GM12878 (cell line): ENCODE measurements at regions not wholly inside any gene's neighbourhood (a gene's known extent, or its start where the extent isn't known, plus 50 kb on each side); places are given as distances from the start of the nearest gene placed in this dataset.

Experiments used
- ATAC-seq: fragments of 200-7000 bp; cut with Tn5 transposase; 3 replicates; pipeline ENCODE4 v1.9.1; 2020; ENCODE audit warnings: mild to moderate bottlenecking, moderate library complexity
- BruUV-seq: library from RNA; stranded (reverse); fragments of 400-500 nt; replicated peaks from 2 replicates; lab custom pipeline; 2021; lab: Mats Ljungman, UMichigan
- CTCF ChIA-PET: fragments of 300-600 bp; sonication (Branson Sonifier 250); formaldehyde crosslinking; extraction: SDS; loops from one replicate; lab custom pipeline; 2021; ENCODE audit warnings: inconsistent platforms; lab: Yijun Ruan, JAX
- POLR2A ChIA-PET: fragments of 350-600 bp; formaldehyde crosslinking; extraction: SDS; loops from one replicate; lab custom pipeline; 2021; ENCODE audit warnings: inconsistent platforms; lab: Charles Lee
- RAD21 ChIA-PET: fragments of 300-600 bp; sonication (Branson Sonifier 250); formaldehyde crosslinking; loops from one replicate; lab custom pipeline; 2023; ENCODE audit warnings: antibody characterized with exemption; ENCODE audit not compliant: unreplicated experiment; lab: Charles Lee
- SMC1A ChIA-PET: fragments of 300-600 bp; sonication (Branson Sonifier 250); formaldehyde crosslinking; loops from one replicate; lab custom pipeline; 2023; ENCODE audit not compliant: unreplicated experiment, uncharacterized antibody; lab: Charles Lee
- DNase-seq: peaks from one replicate; pipeline ENCODE4 v3.0.0-alpha.2; 2011; ENCODE audit warnings: low read depth, low spot score
- FAIRE-seq: peaks from 3 replicates; lab custom pipeline; 2011; peaks lifted over from hg19 to GRCh38; lab: Jason Lieb, UNC
- H2AFZ ChIP-seq: 2 replicates; pipeline ENCODE4 v1.6.0; 2011; ENCODE audit warnings: low read depth, low read length, control low read depth; ENCODE audit not compliant: control insufficient read depth
- H3K27ac ChIP-seq: 2 replicates; pipeline ENCODE4 v1.5.1; 2011; ENCODE audit warnings: control low read depth; ENCODE audit not compliant: control insufficient read depth, insufficient read depth
- H3K27me3 ChIP-seq, 2 experiments: replicated peaks in 1 of 2; 2 replicates each; pipeline versions ENCODE4 v1.6.0 to v1.6.1; 2011; ENCODE audit warnings: low read length in 1 of 2; ENCODE audit not compliant: control insufficient read depth in 2 of 2, insufficient read depth in 2 of 2
- H3K36me3 ChIP-seq, 2 experiments: 2 replicates each; pipeline ENCODE4 v1.5.1; 2011; ENCODE audit warnings: low read length in 1 of 2; ENCODE audit not compliant: control insufficient read depth in 2 of 2, insufficient read depth in 2 of 2
- H3K4me1 ChIP-seq: 2 replicates; pipeline ENCODE4 v1.6.1; 2011; ENCODE audit warnings: mild to moderate bottlenecking, low read length, moderate library complexity, mixed read lengths; ENCODE audit not compliant: control insufficient read depth, insufficient read depth
- H3K4me2 ChIP-seq: 2 replicates; pipeline ENCODE4 v1.6.0; 2011; ENCODE audit warnings: control low read depth; ENCODE audit not compliant: control insufficient read depth, insufficient read depth
- H3K4me3 ChIP-seq: fragments of 200-600 bp; sonication (generic); 2 replicates; pipeline ENCODE4 v1.5.1; 2016
- H3K79me2 ChIP-seq: 2 replicates; pipeline ENCODE4 v1.6.0; 2011; ENCODE audit warnings: low read length; ENCODE audit not compliant: control insufficient read depth, insufficient read depth
- H3K9ac ChIP-seq: 2 replicates; pipeline ENCODE4 v1.8.0; 2011; ENCODE audit warnings: low read length, control low read depth, mixed read lengths; ENCODE audit not compliant: control insufficient read depth, insufficient read depth
- H3K9me3 ChIP-seq: replicated peaks from 3 replicates; pipeline ENCODE4 v1.5.1; 2011; ENCODE audit warnings: mild to moderate bottlenecking, low read length; ENCODE audit not compliant: control insufficient read depth, insufficient read depth
- H4K20me1 ChIP-seq: 2 replicates; pipeline ENCODE4 v1.6.0; 2011; ENCODE audit not compliant: control insufficient read depth, insufficient read depth
- BCLAF1 ChIP-seq: fragments of 450-650 bp; IDR thresholded peaks from 2 replicates; pipeline ENCODE4 v1.6.1; 2017; ENCODE audit warnings: antibody characterized with exemption, mild to moderate bottlenecking, moderate library complexity
- CBFB ChIP-seq: IDR thresholded peaks from 2 replicates; pipeline ENCODE4 v1.6.1; 2016; ENCODE audit warnings: antibody characterized with exemption, low read depth
- GABPA ChIP-seq: IDR thresholded peaks from 2 replicates; pipeline ENCODE4 v1.6.1; 2014; ENCODE audit warnings: antibody characterized with exemption, low read depth, mild to moderate bottlenecking, inconsistent platforms
- JUNB ChIP-seq: IDR thresholded peaks from 2 replicates; pipeline ENCODE4 v1.6.1; 2016; ENCODE audit warnings: antibody characterized with exemption, mild to moderate bottlenecking
- JUND ChIP-seq: IDR thresholded peaks from 2 replicates; pipeline ENCODE4 v1.6.1; 2012; ENCODE audit warnings: low read depth, mild to moderate bottlenecking, low read length, improper control_type of control experiment, moderate library complexity
- LARP7 ChIP-seq: fragments of 450-650 bp; IDR thresholded peaks from 2 replicates; pipeline ENCODE4 v1.6.1; 2017; ENCODE audit warnings: mild to moderate bottlenecking
- MLLT1 ChIP-seq: fragments of 450-650 bp; IDR thresholded peaks from 2 replicates; pipeline ENCODE4 v1.6.1; 2016; ENCODE audit warnings: mild to moderate bottlenecking
- POLR2A ChIP-seq: IDR thresholded peaks from 2 replicates; pipeline ENCODE4 v1.6.1; 2011; ENCODE audit warnings: low read depth, mild to moderate bottlenecking, low read length
- POU2F2 ChIP-seq: IDR thresholded peaks from 3 replicates; pipeline ENCODE4 v1.6.1; 2011; ENCODE audit warnings: low read depth, mild to moderate bottlenecking, low read length, borderline replicate concordance
- RCOR1 ChIP-seq: conservative IDR thresholded peaks from 2 replicates; pipeline ENCODE4 v1.6.1; 2012; ENCODE audit warnings: low read depth, low read length, improper control_type of control experiment
- RFX5 ChIP-seq: IDR thresholded peaks from 2 replicates; pipeline ENCODE4 v1.6.1; 2011; ENCODE audit warnings: low read depth, low read length, improper control_type of control experiment
- SMARCA5 ChIP-seq: fragments of 450-650 bp; IDR thresholded peaks from 2 replicates; pipeline ENCODE4 v1.6.1; 2017; ENCODE audit warnings: mild to moderate bottlenecking
- SPI1 ChIP-seq: IDR thresholded peaks from 2 replicates; pipeline ENCODE4 v1.6.1; 2011; ENCODE audit warnings: low read depth, mild to moderate bottlenecking, low read length, moderate library complexity, borderline replicate concordance; ENCODE audit not compliant: insufficient read depth
- SRF ChIP-seq, 2 experiments: IDR thresholded peaks; 2 replicates each; pipeline ENCODE4 v1.6.1; 2011; ENCODE audit warnings: low read depth in 2 of 2, low read length in 2 of 2, mild to moderate bottlenecking in 1 of 2, moderate library complexity in 1 of 2
- USF2 ChIP-seq: IDR thresholded peaks from 2 replicates; pipeline ENCODE4 v1.6.1; 2011; ENCODE audit warnings: low read depth, low read length, improper control_type of control experiment, borderline replicate concordance
- WRNIP1 ChIP-seq: IDR thresholded peaks from 2 replicates; pipeline ENCODE4 v1.6.1; 2011; ENCODE audit warnings: low read depth, low read length, improper control_type of control experiment, borderline replicate concordance
- WGBS: methylation state at CpG from one replicate; pipeline ENCODE4 v1.1.6; 2016; ENCODE audit warnings: low lambda C conversion rate; ENCODE audit not compliant: insufficient replicate concordance, insufficient coverage; ENCODE audit errors: missing lambda C conversion rate; 5-methylcytosine and 5-hydroxymethylcytosine counted together
- in situ Hi-C: fragments of 300-500 bp; cut with MboI; formaldehyde crosslinking; loops from 9 replicates; pipeline ENCODE4 v1.14.3; 2018; ENCODE audit warnings: mixed read lengths
- intact Hi-C: fragments of 100-400 bp; cut with micrococcal nuclease; formaldehyde crosslinking; loops from one replicate; pipeline ENCODE4 v1.14.2; 2022; ENCODE audit not compliant: unreplicated experiment

- Histone ChIP-seq H3K79me2 (no peaks in the 10 kb centered on the region), H3K4me2 (no peak overlapping the region), H3K9me3 (no peaks in the 10 kb centered on the region), H3K27me3 (no peaks in the 10 kb centered on the region), H3K4me3 (no peak overlapping the region), H2AFZ (no peak overlapping the region), H3K4me1 (no peaks in the 10 kb centered on the region), H3K27ac (no peak overlapping the region), H3K36me3 (no peaks in the 10 kb centered on the region), H4K20me1 (no peaks in the 10 kb centered on the region), H3K9ac (no peak overlapping the region)
- POLR2A ChIA-PET, result no interaction called here
- ATAC-seq (no peak), FAIRE-seq (no peak), DNase-seq (no peak)
- intact Hi-C loops (no loop called here), in situ Hi-C loops (no loop called here)
- SMC1A ChIA-PET, result no interaction called here
- no TSS peak for BruUV-seq
- no peak for TF ChIP-seq JUND
- no peak for TF ChIP-seq RFX5
- TF ChIP-seq JUNB, result no peak
- TF ChIP-seq SPI1, result no peak
- no peak for TF ChIP-seq GABPA
- no peak for TF ChIP-seq SRF (IDR thresholded peaks at IDR 0.05; ENCODE audit: low read depth in 2 of 2, low read length in 2 of 2)
- TF ChIP-seq LARP7, result no peak
- TF ChIP-seq SMARCA5, result no peak
- RAD21 ChIA-PET, result no interaction called here
- WGBS, result 41% methylated on average over 4 of the region's 4 CpGs
- CTCF ChIA-PET, result no interaction called here
Measured at GRCh38 chr13:90838317-90838960, 509.0 kb upstream of the MIR17HG start.

GRCh38 chr13:90839061-90839460 is 508.4 kb upstream of the MIR17HG start:
- Histone ChIP-seq H3K9me3 (no peaks in the 10 kb centered on the region), H3K4me2 (no peak overlapping the region), H3K4me3 (no peak overlapping the region), H3K36me3 (no peaks in the 10 kb centered on the region), H3K4me1 (no peaks in the 10 kb centered on the region), H3K27ac (no peak overlapping the region), H3K79me2 (no peaks in the 10 kb centered on the region), H3K9ac (no peak overlapping the region), H3K27me3 (no peaks in the 10 kb centered on the region), H4K20me1 (no peaks in the 10 kb centered on the region), H2AFZ (no peak overlapping the region)
- DNase-seq, result no peak
- RAD21 ChIA-PET, result no interaction called here
- no TSS peak for BruUV-seq
- intact Hi-C loops, result no loop called here
- in situ Hi-C loops, result no loop called here
- no peak for ATAC-seq
- POLR2A ChIA-PET, result no interaction called here
- no peak for FAIRE-seq
- SMC1A ChIA-PET, result no interaction called here
- CTCF ChIA-PET, result no interaction called here
- TF ChIP-seq POLR2A (no peak), POU2F2 (no peak), USF2 (no peak), SMARCA5 (no peak), MLLT1 (no peak), RCOR1 (no peak), CBFB (no peak), WRNIP1 (no peak), BCLAF1 (no peak)
